Skeletal muscle cell (primary cell): ENCODE measurements at regions not wholly inside any gene's neighbourhood (a gene's known extent, or its start where the extent isn't known, plus 50 kb on each side); places are given as distances from the start of the nearest gene placed in this dataset.
A peak's percentile ranks its signal among the peaks of the same experiment; 100 is the strongest.

Experiments used
- DNase-seq: peaks from one replicate; pipeline ENCODE4 v3.0.0-alpha.2; 2010; ENCODE audit warnings: low read depth
- H3K4me3 ChIP-seq: 2 replicates; pipeline ENCODE4 v1.5.1; 2011; ENCODE audit warnings: low read depth, mild to moderate bottlenecking, control low read depth, low read length, moderate library complexity

DNA sequence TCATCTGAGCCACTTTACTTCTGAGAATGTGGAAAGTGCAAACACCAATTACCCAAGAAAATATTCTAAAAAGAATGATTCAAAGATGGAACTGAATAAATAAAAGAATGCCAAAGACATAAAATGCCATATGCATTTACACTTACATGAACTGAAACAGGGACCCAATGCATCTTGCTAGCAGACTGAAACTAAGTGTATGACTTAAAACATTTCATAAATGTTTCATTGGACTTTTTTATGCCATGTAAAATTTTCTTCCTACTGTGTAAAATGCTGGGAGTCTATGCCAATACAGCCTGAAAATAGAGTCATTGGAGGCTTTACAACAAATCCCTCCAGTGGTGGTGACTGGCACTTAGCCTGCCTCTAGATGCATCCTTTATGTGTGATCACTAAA lies 735.1 kb upstream of the CCDC54 start:
- DNase-seq = no peak
- no peak overlapping the region for H3K4me3 ChIP-seq

GRCh38 chr3:106643684-106644161 lies 733.5 kb upstream of the CCDC54 start:
- DNase-seq = no peak

GRCh38 chr3:106673926-106674569 lies 703.2 kb upstream of the CCDC54 start:
- no peak for DNase-seq

More at GRCh38 chr3:106643684-106644161, 733.5 kb upstream of the CCDC54 start:
- no peak overlapping the region for H3K4me3 ChIP-seq

DNA sequence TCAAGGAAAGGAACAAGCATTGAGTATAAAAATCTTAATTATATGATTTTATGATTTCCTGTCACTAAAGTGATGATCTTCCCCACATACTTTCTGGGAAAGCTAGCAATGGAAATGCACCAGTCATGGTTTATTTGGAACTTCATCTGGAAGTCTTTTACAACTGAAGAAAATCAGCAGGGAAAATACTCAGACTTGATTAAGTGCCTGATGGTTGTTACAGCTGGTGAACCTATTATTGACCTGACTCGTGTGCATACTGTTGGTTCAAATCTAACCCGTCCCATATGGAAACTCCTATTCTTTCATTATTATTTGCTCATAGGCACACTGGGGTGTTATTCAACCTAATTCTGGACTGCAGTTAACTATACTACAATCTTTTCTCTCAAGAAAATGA lies 701.8 kb upstream of the CCDC54 start:
- no peak for DNase-seq
- no peak overlapping the region for H3K4me3 ChIP-seq

More at GRCh38 chr3:106673926-106674569, 703.2 kb upstream of the CCDC54 start:
- no peak overlapping the region for H3K4me3 ChIP-seq

DNA sequence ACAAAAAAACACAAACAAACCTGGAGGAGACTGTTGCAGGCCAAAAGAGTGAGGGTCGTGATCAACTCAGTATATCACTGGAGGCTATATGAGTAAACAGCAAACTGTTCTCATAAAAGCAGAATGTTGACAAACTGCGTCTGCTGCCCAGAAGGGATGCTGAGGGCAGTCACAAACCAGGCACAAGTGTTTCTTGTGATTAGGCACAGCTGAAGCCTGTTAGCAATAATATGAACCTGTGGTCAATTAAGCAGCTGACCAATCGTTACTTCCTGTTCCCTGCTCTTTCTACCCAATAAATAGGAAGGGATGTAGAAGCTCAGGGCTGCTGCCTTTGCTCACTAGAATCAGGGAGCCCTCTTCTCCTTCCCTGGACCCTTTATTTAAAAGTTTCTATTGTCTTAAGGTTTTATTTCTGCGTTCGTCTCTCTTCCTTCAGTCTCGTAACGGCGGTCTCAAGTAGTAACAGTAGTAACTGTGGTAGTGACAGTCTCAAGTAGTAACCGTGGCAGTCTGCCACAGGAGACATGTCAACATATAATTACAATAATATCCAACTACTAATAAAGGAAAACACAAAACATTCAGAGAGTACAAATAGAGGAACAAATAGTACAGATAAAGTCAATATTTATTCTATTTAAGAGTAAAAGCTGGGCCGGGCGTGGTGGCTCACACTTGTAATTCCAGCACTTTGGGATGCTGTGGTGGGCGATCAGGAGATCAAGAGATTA lies 698.4 kb upstream of the CCDC54 start:
- no peak for DNase-seq
- H3K4me3 ChIP-seq = no peak overlapping the region

- H3K4me3 ChIP-seq = no peak overlapping the region
- DNase-seq = no peak
Measured at GRCh38 chr3:106683953-106684620, 693.2 kb upstream of the CCDC54 start.

DNA sequence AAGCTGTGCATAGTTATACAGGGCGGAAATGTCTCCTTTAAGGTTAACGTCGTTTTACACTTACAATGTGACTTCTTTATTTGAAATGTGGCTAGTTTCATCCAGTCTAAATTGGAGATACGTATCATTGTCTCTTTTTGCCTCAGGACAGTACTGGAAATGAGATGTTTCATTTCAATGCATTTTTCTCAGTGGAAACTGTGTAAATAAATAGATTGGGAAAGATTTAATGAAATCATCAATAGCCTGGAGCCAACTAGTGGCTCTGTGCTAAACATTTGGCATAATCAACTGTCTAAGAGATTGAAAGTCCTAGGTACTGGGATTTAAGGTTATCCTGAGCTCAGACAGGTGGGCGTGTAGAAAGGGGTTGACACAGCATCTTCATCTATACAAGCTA lies 691.5 kb upstream of the CCDC54 start:
- DNase-seq = no peak
- no peak overlapping the region for H3K4me3 ChIP-seq

DNA sequence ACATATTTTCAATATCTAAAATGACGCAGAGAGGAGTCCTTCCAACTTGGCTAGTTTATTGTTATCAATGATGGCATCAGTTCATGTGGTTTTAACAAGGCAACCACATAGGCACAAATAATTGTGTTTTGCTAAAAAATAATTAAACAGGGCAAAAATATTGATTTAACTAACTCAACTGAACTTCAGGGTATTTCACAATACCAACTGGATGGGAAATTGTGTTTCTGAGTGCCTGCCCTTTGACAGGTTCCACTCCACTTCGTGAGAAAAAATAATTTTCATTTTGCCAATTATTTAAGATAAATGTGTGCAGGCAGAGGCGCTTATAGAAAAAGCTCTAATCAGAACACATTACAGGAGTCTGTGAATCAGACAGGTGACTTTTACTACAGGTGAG lies 689.3 kb upstream of the CCDC54 start:
- no peak for DNase-seq

DNA sequence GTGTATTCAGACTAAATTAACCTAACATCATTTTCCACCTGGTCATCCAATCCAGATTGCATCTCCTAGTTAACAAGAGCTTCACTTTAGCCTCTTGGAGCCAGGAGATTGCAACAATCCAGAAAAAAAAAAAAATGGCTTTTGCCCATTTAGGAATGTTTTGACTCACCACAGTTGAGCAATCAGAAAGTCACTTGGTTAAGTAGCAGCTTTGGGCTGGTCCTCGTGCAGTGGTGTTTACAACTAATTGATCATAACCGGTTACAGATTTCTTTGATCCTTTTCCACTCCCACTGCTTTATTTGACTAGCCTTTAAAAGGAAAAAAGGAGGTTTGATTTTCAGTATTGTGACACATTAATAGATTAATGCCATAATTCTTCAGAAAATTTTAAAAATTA lies 688.8 kb upstream of the CCDC54 start:
- H3K4me3 ChIP-seq = no peak overlapping the region
- peak; percentile 79 for DNase-seq

More for the DNA sequence above, 689.3 kb upstream of the CCDC54 start:
- H3K4me3 ChIP-seq = no peak overlapping the region

DNA sequence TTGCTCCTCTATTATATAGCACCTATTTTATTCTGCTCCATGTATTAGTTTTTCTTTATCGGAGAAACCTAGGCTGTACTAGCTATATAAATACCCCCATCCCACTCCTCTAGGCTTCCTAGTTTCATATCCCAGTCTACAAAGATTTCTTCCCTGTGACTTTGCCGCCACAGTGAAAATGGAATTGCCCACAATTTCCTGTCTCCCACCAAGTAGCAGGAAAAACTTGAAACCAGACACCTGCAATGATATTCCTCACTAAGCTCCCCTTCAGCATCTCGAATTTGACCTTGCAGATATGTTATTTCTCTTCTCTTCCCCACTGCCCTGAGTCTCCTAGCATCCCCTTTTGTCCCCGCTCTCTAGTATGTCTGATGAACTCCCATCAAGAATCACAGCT lies 685.8 kb upstream of the CCDC54 start:
- H3K4me3 ChIP-seq = no peak overlapping the region
- DNase-seq = no peak

- no peak for DNase-seq
- H3K4me3 ChIP-seq = no peak overlapping the region
Measured at GRCh38 chr3:106692624-106693023, 684.6 kb upstream of the CCDC54 start.

- no peak overlapping the region for H3K4me3 ChIP-seq
- no peak for DNase-seq
Measured at GRCh38 chr3:106699122-106699521, 678.1 kb upstream of the CCDC54 start.

GRCh38 chr3:106700981-106701380 lies 676.3 kb upstream of the CCDC54 start:
- H3K4me3 ChIP-seq = no peak overlapping the region
- no peak for DNase-seq

- H3K4me3 ChIP-seq = no peak overlapping the region
- DNase-seq = no peak
Measured at GRCh38 chr3:106703524-106703923, 673.7 kb upstream of the CCDC54 start.

GRCh38 chr3:106707347-106707746 lies 669.9 kb upstream of the CCDC54 start:
- H3K4me3 ChIP-seq = no peak overlapping the region
- DNase-seq = no peak

- no peak for DNase-seq
- no peak overlapping the region for H3K4me3 ChIP-seq
Measured at GRCh38 chr3:106710596-106710995, 666.6 kb upstream of the CCDC54 start.

DNA sequence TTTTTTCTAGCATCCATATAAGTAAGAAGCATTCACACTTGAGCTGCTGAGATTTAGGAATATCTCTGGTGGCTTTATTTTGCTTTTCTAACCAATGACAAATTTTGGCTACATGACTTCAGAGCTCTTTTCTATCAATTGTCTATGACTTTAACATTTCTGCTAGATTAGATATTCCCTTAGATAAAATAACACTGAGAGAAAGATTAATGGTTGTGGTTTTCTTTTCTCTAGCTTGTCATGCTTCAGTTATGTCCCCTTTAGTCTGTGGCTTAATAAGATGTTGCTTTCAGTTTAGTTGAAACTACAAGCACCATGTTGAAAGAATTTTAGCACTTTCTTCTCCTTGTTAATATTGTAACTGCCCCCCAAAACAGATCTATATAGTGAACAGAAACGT lies 665.6 kb upstream of the CCDC54 start:
- peak; percentile 56 for DNase-seq
- H3K4me3 ChIP-seq = no peak overlapping the region

DNA sequence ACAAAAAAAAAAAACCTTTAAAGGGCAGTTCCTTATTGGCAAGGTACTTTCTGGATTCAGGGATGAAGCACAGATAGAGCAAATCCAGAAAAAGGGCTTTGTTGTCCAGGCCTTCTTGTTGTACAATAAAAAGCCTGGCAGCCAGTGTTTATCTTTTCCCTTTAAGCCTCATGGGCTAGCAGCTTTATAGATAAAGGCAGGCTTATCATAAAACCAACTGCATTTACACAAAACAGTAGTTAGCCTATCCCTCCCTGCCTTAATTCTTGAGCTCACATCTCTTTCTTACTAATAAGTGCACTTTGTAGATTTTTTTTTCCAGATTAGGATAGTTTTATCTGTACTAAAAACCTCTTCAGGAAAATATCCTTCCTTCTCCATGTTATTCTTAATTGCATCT lies 662.8 kb upstream of the CCDC54 start:
- no peak for DNase-seq
- H3K4me3 ChIP-seq = no peak overlapping the region

GRCh38 chr3:106715286-106715685 lies 662.0 kb upstream of the CCDC54 start:
- DNase-seq = no peak

DNA sequence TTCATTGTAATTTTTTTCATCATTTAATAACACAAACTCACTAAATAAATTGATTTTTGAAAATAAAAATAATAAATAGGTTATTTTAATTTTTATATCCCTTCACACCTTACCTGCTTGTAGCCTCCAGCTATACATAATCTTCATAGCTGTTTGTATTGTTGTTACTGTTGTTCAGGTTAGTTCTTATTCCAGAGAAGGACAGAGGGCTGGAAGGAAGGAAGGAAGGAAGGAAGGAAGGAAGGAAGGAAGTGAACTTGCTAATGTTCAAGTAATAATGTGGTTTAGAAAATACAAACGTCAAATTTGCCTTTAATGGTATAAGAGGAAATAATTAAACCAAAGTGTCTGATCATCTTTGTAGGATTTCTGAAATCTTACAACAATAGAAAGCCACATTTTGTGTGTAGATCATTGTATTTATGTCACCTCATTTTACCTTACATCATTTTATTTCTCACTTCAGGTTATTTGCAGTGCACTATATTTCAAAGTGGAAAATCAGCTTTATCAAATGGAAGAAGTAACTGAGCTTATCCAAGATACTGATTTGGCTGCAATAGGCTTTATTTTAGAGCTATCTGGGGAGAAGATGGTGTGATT lies 660.0 kb upstream of the CCDC54 start:
- no peak for DNase-seq
- no peak overlapping the region for H3K4me3 ChIP-seq

More at GRCh38 chr3:106715286-106715685, 662.0 kb upstream of the CCDC54 start:
- H3K4me3 ChIP-seq = no peak overlapping the region
